T-helper 1 cell treated with Interleukin-12 subunit alpha and Interleukin-12 subunit beta and Interleukin-4 antibody, amounts not matched to agents 30 μg/mL and 1 μg/mL, for 36 hours (primary cell): ENCODE measurements at regions not wholly inside any gene's neighbourhood (a gene's known extent, or its start where the extent isn't known, plus 50 kb on each side); places are given as distances from the start of the nearest gene placed in this dataset.
"Not testable (repeated sequence)": the region's sequence is repeated elsewhere in the genome, so short reads cannot be mapped to it uniquely, and the experiment has no call there.

Experiments used
- H3K27ac Mint-ChIP-seq: one replicate; pipeline ENCODE4 v1.8.0; 2021; ENCODE audit warnings: mild to moderate bottlenecking, mixed read lengths
- H3K27me3 Mint-ChIP-seq: one replicate; pipeline ENCODE4 v1.8.0; 2021; ENCODE audit warnings: low read depth, mixed read lengths
- H3K36me3 Mint-ChIP-seq: one replicate; pipeline ENCODE4 v1.8.0; 2021; ENCODE audit warnings: low read depth, mixed read lengths
- H3K4me1 Mint-ChIP-seq: one replicate; pipeline ENCODE4 v1.8.0; 2021; ENCODE audit warnings: low read depth, mixed read lengths
- H3K4me3 Mint-ChIP-seq: one replicate; pipeline ENCODE4 v1.8.0; 2021; ENCODE audit warnings: mild to moderate bottlenecking, moderate library complexity, mixed read lengths
- H3K9me3 Mint-ChIP-seq: one replicate; pipeline ENCODE4 v1.8.0; 2021; ENCODE audit warnings: mixed read lengths

DNA sequence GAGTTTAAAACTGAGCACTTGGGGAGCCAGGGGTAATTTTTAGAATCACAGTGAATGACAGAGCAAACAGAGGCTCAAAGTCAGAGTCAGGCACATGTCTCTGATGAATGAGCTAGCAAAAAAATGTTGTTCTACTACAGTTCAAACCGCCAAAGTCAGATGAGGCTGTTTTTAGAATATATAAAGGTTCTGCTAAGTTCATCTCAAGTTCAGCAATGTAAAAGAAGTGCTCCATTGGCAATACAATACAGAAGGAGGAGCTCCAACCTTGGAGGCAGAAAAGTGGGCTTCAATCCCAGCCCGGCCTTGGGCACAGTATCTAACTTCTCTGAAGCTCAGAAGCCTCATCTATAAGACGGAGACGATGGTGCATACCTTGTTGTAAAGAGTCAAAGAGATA lies 70.1 kb upstream of the IPO5 start:
- Mint-ChIP-seq H3K27ac (no peak overlapping the region), H3K4me1 (no peaks in the 10 kb centered on the region), H3K36me3 (no peaks in the 10 kb centered on the region), H3K4me3 (no peak overlapping the region), H3K9me3 (no peaks in the 10 kb centered on the region), H3K27me3 (no peaks in the 10 kb centered on the region)

DNA sequence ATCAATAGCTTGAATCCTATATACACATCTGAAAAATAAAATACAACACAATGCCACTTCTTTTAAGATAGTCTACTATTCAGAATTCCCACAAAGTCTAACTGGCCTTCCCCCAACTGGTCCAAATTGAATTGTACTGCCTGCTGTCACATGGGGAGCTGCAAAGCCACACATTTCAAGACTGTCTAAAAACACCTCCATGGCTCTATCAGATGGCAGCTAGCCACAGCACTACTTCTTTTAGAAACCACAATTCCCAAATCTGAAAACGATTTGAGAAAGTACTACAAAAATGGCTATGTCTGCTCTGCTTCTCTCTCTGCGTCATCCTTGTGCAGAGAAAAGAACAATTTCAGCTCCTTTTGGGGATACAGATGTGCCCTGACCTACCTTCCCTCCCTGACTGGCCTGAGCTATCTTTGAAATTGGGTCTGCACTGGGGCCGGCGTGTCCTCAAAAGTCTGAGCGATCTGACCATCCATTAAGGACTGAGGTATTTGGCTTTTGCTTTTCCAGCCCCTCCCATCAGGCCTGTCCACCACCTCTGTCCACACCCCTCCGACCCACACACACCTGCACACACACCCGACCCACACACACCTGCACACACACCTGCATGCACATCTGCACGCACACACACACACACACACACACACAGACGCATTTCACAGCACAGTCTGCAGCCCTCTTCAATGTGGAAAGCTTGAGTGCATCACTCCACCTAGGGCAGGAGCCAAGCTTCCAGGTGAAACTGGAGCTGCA lies 68.6 kb upstream of the IPO5 start:
- no peak overlapping the region for H3K27ac Mint-ChIP-seq
- H3K4me1 Mint-ChIP-seq: no peaks in the 10 kb centered on the region
- no peaks in the 10 kb centered on the region for H3K36me3 Mint-ChIP-seq
- H3K27me3 Mint-ChIP-seq: peaks cover 3% of the 10 kb centered on the region
- H3K9me3 Mint-ChIP-seq: no peaks in the 10 kb centered on the region
- no peak overlapping the region for H3K4me3 Mint-ChIP-seq

- H3K27ac Mint-ChIP-seq: no peak overlapping the region
- no peaks in the 10 kb centered on the region for H3K36me3 Mint-ChIP-seq
- H3K9me3 Mint-ChIP-seq: no peaks in the 10 kb centered on the region
- H3K27me3 Mint-ChIP-seq: peaks cover 4% of the 10 kb centered on the region
- H3K4me3 Mint-ChIP-seq: no peak overlapping the region
- H3K4me1 Mint-ChIP-seq: no peaks in the 10 kb centered on the region
Measured at GRCh38 chr13:97885641-97886040, 67.8 kb upstream of the IPO5 start.

- Mint-ChIP-seq H3K4me1 (no peaks in the 10 kb centered on the region), H3K9me3 (no peaks in the 10 kb centered on the region), H3K27me3 (peaks cover 4% of the 10 kb centered on the region), H3K27ac (no peak overlapping the region), H3K36me3 (no peaks in the 10 kb centered on the region), H3K4me3 (no peak overlapping the region)
Measured at GRCh38 chr13:97889803-97890202, 63.7 kb upstream of the IPO5 start.

DNA sequence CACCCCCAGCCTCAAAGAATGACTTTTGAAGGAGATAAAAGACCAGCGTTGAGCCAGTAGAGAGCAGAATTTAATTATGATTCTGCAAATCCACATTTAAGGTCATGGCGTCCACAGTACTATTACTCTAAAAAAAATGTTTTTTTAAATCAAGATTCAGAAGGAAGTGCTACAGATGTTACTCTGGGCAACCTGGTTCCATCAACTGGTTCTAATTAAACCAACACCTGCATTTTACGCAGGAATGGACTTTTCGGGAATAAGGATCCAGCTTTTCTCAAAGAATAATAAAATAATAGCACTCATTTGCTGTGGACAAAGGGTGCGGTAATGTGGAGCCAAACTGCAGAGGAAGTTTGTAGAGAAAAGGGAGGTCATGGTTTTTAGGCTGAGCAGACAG lies 62.9 kb upstream of the IPO5 start:
- Mint-ChIP-seq H3K9me3 (no peaks in the 10 kb centered on the region), H3K4me3 (no peak overlapping the region), H3K36me3 (no peaks in the 10 kb centered on the region), H3K4me1 (no peaks in the 10 kb centered on the region), H3K27me3 (peaks cover 4% of the 10 kb centered on the region), H3K27ac (no peak overlapping the region)

GRCh38 chr13:97891964-97892363 lies 61.5 kb upstream of the IPO5 start:
- H3K27me3 Mint-ChIP-seq, H3K36me3 Mint-ChIP-seq, H3K4me1 Mint-ChIP-seq, H3K9me3 Mint-ChIP-seq, H3K4me3 Mint-ChIP-seq, H3K27ac Mint-ChIP-seq: not testable (repeated sequence)

- H3K27me3 Mint-ChIP-seq: peaks cover 6% of the 10 kb centered on the region
- H3K27ac Mint-ChIP-seq: no peak overlapping the region
- H3K4me3 Mint-ChIP-seq: no peak overlapping the region
- no peaks in the 10 kb centered on the region for H3K36me3 Mint-ChIP-seq
- no peaks in the 10 kb centered on the region for H3K9me3 Mint-ChIP-seq
- H3K4me1 Mint-ChIP-seq: no peaks in the 10 kb centered on the region
Measured at GRCh38 chr13:97892717-97893116, 60.8 kb upstream of the IPO5 start.

GRCh38 chr13:97895383-97895782 lies 58.1 kb upstream of the IPO5 start:
- no peaks in the 10 kb centered on the region for H3K4me1 Mint-ChIP-seq
- H3K4me3 Mint-ChIP-seq: no peak overlapping the region
- H3K27me3 Mint-ChIP-seq: peaks cover 3% of the 10 kb centered on the region
- no peak overlapping the region for H3K27ac Mint-ChIP-seq
- no peaks in the 10 kb centered on the region for H3K36me3 Mint-ChIP-seq
- H3K9me3 Mint-ChIP-seq: no peaks in the 10 kb centered on the region

GRCh38 chr13:97896446-97896845 lies 57.0 kb upstream of the IPO5 start:
- Mint-ChIP-seq H3K27ac (no peak overlapping the region), H3K36me3 (no peaks in the 10 kb centered on the region), H3K4me3 (no peak overlapping the region), H3K9me3 (no peaks in the 10 kb centered on the region), H3K27me3 (peaks cover 3% of the 10 kb centered on the region), H3K4me1 (no peaks in the 10 kb centered on the region)

DNA sequence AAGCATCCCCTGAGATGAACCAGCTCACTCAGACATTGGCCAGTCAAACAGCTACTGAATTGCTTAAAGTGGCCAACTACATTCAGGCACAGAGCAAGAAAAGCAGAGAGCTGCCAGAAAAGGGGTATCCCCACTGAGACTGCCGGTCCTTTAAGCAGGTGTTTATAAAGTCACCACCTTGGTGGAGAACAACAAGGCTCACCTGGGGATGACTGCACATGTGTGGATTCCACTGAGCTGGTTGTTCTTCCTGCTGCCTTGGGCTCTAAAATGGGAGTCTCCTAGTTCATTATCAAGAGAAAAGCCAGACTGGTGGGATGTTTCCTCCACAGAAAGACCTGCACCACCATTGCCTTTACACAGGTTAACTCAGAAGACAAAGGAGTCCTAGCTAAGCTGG lies 51.8 kb upstream of the IPO5 start:
- Mint-ChIP-seq H3K4me3 (no peak overlapping the region), H3K27me3 (no peaks in the 10 kb centered on the region)

More for the DNA sequence above, 51.8 kb upstream of the IPO5 start:
- no peaks in the 10 kb centered on the region for H3K4me1 Mint-ChIP-seq
- no peak overlapping the region for H3K27ac Mint-ChIP-seq
- H3K36me3 Mint-ChIP-seq: no peaks in the 10 kb centered on the region
- H3K9me3 Mint-ChIP-seq: no peaks in the 10 kb centered on the region
